CD4-positive, alpha-beta T cell treated with Interleukin-2 at 100 ng/mL for 4 hours (primary cell): ENCODE measurements at regions not wholly inside any gene's neighbourhood (a gene's known extent, or its start where the extent isn't known, plus 50 kb on each side); places are given as distances from the start of the nearest gene placed in this dataset.

Source experiments
- DNase-seq: peaks from one replicate; pipeline ENCODE4 v3.0.0-alpha.2; 2020; ENCODE audit warnings: low spot score

DNA sequence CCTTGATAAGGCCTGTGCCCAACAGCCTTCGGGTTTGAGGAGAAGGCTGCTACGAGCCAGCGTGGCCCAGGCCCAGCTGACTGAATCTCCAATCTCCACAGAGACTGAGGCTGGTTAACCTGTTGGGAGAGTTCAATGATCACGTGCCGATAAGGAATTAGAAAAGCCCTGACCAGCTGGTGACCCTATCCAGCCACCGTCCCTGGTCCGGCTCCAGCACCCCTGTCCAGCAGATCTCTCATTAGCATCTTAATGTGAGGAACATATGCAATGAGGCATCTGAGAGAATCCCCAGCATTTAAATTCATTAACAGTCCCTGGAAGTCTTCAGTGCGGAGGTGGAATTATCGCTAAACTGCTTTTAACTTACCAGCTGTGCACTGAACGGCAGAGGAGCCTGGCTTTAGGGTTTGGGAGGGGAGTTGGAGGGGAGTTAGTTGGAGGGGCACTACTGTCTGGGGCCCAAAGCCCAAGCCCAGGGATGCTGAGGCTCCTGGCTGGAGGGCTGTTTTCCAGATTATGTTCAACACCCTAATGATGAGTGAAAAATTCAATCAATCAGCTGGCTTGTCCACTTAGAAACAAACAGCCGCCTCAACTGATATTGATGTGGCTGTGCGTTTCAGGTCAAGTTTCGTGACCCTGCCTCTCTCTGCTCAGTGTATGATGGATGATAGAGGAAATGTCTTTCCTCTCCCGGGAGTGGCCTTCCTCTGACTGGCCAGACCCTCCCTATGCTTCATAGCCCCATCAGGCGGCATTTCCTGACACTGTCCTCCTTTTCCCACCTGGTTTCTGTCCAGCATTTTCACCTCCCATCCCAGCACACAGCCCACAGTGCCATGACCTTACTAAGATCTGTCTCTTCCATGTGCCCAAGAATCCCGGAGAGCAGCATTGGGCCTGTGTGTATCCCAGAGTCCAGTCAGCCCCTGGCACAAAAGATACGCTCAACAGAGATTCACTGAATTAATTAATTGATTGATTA is 184.5 kb downstream of the CCT6B start:
- DNase-seq, result no peak

DNA sequence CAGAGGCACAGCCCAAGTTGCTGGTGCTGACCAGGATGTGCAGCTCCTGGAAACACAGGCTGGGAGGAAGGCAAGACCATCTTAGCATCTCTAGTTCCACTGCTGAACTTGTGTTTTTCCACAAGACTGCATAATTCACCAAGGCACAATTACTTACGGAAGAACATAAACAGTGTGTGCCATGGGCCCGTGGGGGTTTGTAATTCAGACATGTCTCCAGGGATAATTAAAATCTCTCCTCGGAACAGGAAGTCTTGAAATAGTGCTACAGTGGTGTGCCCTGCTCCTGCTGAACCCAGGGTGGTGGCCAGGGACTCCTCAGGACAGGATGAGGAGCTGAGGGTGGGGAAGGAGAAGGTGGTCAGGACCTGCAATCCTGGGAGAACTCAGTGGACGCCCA is 188.2 kb downstream of the CCT6B start:
- no peak for DNase-seq

DNA sequence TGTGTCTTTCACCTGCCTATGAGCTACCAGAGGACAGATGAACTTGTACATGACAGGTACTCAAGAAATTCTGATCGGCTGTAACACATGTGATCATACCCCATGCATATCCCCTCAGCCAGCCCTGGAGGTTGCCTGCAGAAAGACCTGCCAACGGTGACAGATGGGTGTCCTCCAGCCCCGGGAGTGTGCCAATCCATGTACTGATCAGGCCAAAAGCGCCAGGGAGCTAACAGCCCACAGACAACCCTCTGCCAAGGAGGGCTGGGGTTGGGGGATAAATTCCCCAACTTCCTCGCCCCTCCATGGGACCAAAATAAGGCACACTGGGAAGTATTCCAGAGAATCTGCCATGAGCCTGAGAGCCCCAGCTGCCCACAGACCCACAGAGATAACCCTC is 189.4 kb downstream of the CCT6B start:
- DNase-seq, result no peak

DNA sequence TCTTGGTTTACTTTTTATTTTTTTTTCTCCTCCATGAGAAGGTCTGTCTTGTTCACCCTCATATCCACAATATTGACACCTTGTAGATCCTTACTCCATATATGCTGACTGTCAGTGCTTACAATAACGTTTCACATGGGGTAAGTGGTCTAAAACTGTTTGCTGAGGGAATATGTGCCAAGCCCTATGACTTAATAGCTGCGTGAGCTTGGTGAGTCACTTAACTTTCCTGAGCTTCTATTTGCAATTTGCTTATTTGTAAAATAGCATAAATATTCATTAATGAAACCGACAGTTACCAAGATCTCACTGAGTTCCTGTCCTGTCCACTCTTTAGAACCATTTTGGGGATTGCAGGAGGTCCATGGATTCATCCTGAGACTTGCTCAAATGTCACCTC is 190.7 kb downstream of the CCT6B start:
- DNase-seq, result no peak

DNA sequence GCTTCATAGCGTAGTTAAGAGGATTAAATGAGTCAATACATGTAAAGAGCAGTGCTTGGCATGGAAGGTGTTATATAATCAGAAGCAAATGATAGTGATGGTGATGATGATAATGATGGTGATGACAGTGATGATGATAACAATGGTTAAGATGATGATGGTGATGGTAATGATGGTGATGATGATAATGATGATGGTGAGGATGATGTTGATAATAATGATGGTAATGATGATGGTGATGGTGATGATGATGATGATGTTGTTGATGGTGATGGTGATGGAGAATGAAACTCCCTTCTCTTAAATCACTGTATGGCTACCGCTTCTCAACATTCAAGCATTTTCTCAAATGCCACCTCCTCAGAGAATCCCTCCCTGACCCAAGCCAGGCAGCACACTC is 190.5 kb downstream of the TMEM132E start:
- no peak for DNase-seq

DNA sequence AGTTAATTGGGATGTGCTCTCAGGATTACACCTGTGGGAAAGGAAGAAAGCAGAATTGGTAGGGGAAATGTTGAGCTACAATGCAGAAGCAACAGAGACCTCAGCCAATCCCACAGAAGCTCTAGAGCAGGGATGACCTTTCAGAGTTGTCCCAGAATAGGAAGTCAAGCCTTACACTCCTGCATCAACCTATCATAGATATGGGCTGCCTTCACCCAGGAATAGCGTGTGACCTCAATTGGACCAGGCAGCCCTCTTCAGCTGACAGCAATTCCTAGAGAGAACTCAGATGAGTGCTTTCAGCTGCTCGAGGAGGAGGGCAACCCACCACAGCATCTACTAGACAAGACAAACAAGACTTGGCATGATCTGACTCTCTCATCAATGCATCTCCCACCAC is 189.7 kb downstream of the TMEM132E start:
- no peak for DNase-seq

DNA sequence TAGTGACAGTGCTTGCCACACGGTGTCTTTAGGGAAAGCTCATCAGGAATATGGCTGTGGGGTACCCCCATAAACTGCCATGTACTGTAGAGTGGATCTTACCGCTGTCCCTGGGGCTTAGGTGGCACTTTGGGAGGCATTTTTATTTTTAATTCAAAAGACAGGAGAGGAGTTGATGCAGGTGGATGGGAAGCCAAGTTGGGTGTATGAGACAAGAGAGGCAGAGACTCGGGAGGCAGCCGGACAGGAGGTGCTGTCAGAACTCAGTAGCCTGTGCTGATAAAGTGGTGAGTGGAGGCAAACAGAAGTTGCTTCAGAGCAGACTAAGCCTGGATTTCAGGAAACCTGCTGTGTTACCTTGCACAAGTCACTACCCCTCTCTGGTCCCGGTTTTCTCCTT is 185.9 kb downstream of the TMEM132E start:
- DNase-seq, result no peak

DNA sequence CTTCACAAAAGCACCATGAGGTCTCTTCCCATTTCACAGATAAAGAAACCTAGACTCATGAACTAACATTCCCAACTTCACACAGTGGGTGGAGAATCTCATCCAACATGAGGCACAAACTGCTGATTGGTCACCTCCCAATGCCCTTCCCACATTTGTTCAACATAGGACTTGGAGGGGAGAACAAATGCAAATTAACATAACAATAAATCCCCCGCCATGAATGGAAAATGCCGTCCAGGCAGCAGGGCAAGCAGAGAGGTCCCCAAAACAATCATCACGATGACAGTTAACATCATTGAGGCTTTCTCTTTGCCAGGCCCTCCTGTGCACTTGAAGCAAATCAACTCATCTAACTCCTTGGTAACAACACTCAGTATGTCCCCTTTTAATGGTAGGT is 185.3 kb downstream of the TMEM132E start:
- no peak for DNase-seq

DNA sequence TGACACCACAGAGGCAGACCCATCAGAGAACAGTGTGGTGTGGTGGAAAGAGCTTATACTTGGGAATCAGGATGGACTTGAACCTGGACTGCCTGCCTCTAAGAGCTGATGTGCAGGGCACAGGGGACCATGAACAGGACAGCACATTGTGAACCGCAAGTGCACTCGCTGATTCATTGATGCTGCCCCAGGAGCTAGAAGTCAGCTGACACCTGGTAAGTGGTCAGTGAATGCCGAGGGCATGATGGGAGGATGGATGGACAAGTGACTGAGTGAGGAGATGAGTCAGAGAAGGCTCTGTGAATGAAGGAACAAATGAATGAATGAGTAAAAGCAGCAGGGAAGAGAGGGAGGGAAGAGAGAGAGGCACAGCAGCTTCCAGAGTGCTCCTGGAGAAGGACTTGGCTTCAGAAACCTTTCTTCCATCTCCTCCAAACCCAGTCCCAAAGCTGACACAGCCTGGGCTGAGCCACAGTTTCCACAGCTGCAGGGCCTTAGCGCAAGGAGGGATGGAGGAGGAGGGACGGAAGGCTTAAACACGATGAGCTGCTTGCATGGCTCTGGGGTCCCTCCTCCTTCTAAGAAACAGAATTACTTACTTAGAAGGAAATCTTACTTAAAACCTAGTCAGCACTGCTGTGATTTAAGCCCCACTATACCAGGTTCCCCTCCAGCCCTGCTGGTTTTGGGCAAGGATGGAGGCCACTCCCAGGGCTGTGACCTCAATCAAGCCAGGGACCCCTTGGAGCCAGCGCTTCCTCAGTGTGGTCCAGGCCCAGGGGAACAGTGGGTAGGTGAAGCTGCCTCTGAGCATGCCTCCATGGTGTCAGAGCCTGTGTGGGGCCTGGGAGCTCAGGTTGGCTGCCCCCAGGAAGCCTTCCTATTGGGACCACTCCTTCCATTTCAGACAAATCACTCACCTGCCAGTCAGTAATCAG is 184.6 kb downstream of the TMEM132E start:
- DNase-seq, result no peak

DNA sequence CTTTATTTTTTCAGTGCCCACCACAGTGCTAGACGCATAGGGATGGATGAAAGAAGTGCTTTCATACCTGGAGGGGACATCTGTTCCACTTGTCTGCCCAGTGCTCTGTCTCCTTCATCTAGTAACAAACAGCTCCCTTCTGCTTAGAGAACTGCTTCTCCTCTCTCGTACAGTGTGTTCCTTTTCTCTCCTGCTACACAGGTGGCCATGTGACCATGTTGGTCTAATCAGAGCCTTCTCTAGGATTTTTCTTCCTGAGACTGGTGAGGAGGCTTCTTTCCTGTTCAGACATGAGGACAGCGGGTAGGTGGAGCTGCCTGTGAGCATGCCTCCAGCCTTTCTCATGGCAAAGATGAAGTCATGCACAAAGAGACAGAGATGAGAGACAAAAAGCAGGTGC is 182.7 kb downstream of the TMEM132E start:
- DNase-seq, result no peak

DNA sequence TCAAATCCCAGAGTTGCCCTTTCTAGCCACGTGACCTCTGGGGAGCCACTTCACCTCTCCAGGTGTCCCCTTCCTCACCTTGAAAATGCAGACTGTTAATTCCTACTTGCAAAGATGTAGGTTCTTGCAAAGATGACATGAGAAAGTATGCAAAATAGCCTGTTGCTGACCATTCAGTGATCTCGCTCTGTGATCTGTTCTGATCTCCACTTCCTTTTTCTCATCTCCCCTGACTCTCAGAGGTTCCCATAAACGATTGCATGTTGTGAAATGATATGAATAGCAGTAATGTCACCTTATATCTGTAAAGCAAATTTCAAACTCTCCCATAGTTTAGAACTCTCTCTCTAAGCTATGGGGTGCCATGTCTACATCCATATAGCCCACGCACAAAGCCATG is 182.3 kb downstream of the TMEM132E start:
- no peak for DNase-seq

DNA sequence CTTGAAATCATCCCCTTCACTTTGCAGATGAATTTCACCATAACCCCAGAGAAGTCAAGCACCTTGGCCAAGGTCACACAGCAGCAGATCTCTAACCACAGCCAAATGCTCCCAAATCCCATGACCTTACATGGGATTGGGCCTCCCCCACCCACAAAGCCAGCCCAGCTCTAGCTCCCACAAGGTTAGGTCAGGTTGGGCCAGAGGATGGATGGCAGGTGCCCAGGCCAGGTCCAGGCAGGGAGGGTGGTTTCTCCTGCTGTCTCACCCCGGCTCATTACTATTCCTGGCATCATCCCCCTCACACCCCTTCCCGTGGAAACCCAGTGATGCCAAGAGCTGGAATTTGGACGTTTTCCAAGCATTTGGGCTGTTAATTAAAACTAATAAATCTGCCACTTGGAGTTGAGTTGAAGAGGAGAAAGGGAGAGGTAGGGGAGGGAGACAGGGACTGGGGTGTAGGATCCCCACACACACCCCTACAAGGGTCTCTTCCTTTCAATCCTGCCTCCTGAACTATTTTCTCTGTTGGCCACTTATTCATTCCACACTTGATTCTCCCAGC is 181.6 kb downstream of the TMEM132E start:
- no peak for DNase-seq

DNA sequence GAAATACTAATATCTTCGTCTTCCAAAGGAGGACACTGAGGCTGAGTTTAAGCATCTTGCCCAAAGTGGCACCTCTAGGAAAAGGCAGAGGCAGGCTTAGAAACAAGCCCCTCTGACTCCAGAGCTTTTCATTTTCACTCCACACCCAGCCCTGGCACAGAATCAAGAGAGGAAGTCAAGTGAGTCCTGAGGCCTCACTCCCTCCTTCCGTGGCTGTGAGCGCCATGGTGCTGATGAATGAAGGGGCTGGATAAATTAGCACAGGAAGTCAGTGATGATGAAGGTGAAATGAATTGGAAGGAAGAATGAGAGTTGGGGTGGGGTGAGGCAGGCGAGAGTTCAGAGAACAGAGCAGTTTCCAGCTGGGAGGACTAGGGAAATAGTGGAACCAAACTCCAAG is 179.3 kb downstream of the TMEM132E start:
- DNase-seq, result no peak

DNA sequence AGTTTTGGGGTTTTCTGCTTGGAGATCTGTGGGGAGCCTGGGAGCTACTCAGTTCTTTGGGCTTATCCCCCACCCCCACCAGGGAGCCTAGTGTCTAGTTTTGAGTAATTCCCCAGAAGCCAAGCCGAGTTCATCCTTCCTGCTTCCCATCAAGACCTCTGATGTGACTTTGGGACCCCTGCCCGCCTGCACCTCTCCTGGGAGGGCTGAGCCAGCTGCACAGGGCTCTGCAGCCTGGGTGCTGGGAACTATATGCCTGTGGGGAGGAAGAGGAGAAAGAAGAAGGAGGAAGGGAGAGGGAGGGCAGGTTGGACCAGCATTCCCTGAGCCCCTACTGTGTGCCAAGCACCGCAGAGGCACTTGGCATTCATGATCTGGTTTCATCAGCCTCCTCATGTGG is 178.9 kb downstream of the TMEM132E start:
- no peak for DNase-seq

DNA sequence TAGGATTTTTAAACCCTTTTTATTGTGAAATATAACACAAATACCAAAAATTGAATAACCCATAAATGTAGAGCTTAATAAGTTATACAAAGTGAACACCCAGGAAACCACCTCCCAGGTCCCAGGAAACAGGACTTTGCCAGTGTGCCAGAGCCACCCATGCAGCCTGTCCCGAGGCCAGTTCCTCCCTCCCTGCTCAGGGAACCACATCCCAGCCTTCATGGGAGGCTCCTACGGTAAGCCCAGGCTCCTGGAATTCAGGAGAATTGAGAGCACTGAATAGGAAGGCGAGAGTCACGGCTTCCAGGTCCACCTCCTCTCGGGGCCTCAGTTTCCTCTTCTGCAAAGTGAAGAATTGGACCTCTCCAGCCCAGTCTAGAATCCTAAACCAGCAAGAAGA is 178.2 kb downstream of the TMEM132E start:
- DNase-seq, result no peak

DNA sequence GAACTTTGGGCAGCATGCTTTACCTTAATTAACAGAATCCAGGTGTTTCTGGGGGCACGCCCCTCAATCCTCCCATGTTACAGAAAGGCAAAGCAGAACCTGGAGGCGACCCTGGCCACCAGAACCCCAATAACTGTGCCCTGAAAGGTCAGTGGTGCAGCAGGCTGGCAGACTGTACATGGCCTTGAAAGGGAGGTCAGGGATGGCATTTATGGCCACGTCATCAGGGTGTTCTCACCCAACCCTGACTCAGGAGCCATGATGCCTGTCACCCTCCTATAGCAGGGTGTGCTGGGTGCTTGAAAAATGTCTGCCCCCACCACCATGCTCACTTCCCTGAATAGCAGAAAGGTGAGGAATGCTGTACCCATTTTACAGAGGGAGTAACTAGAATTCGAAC is 177.7 kb downstream of the TMEM132E start:
- no peak for DNase-seq

DNA sequence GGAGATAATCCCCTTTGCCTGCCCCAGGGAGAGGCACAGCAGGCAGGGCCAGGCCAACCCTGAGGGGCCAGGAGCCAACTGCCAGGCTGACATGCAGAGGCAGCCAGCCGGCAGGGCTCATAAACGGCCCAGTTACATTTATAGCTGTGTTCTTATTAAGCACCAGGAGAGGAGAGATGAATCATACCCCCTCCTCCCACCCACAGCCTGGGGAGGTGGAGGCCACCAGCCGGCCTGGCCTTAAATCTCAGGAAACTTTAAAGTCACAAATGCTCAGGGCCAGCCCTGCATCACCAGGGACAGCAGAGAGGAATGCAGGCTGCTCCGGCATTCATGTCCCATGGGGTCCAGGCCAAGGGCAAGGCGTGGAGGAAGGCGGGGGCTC is 177.2 kb downstream of the TMEM132E start:
- DNase-seq, result no peak

DNA sequence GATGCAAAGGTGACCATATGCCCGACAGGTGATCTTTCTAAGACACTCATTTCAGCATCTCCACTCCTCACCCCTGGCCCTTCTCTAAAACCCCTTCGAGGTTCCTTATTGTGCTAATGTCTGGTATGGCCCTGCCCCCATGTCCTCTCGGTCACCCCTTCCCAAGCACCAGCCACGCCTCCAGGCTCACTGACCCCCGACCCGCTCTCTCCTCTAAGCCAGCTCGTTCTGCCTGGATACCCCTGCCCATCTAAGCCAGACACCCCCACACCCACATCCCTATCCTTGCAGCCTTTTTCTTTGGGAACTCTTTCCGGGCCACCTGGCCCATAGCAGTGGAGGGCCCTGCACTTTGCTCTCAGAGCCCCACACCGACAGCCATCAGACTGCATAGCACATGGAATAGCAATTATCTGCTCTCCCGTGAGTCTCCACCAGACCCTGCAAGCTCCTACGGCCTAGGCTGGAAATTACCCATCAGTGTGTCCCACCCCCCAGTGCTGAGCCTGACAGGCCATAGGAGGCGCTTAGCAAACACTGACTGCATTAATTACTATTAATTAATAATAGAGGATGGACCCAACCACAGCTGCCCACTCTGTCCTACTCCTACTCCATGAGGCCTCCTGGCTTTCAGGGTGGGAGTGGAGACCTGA is 176.7 kb downstream of the TMEM132E start:
- DNase-seq, result no peak

DNA sequence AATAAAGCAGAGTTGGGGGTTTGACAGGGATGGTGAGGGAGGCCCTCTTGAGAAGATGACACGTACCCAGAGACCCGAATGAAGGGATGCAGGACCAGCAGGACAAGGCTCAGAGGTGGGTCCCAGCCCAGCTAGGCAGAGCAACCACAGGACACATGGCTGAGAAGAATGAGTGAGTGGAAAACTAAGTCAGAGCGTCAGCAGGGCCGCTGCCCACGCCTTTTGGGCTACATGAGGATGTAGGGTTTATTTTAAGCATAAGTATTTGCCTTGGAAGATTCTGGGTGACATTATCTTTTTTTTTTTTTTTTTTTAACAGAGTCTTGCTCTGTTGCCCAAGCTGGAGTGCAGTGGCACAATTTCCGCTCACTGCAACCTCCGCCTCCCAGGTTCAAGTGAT is 176.0 kb downstream of the TMEM132E start:
- DNase-seq, result no peak

DNA sequence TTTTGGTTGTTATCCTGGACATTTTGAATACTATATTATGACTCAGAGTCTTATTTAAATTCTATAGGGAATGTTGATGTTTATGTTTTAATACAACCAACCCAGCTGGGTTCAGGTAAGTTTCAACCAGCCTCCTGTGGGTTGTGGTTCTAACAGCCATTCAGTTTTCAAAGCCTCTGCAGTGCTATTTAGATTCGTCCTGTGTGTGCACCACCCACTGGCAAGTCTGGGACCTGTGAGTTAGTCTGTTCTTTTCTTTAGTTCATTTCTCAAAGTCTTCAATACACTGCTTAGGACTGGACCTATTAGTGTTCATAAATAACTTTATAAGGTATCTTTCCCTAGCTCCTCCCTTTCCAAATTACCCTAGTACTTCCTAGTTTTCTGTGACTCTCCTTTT is 170.6 kb downstream of the TMEM132E start:
- no peak for DNase-seq

DNA sequence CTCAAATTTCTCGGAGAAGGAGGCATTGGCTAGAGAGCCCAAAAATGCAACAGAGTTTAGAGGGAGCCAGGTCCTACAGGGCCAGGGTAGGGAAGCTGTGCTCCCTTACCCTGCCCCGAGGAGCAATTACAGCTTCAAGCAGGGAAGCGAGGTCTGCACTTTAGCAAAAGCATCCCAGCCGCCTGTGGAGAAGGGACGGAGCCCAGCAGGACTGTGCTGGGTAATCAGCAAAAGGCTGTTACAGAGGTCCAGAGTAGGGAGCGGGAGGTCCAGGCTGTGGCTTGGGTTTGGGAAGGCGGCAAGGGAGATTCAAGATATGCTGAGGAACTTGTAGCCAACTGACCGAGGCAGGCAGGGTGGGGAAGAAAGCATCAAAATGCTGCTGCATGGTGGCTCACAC is 162.6 kb downstream of the TMEM132E start:
- no peak for DNase-seq
